ENCODE measurements at regions not wholly inside any gene's neighbourhood (a gene's known extent, or its start where the extent isn't known, plus 50 kb on each side); places are given as distances from the start of the nearest gene placed in this dataset.

DNA sequence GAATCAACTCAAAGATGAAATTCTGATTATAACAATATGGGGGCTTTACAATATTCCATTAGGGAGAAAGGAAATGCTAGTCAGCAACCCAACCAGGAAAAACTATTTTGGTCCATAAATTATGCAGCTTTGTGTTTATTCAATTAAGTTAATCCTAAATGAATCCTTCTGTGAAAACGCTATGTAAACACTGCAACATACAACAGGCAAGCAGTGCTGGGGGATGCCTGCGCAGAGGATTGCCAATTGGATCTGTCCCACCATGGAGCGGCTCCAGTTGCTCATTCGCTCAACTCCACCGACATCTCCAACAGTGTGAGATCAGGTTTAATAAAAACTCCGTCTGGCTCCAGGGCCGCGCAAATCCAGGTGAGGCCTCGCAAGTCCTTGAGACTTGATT is 290.5 kb upstream of the VEPH1 start:
- no peak overlapping the region for H3K27ac Mint-ChIP-seq
- ATAC-seq (no peak), DNase-seq (no peak)
- no peaks in the 10 kb centered on the region for H3K36me3 Mint-ChIP-seq
- no peak overlapping the region for H3K4me3 Mint-ChIP-seq
- CTCF ChIA-PET, result no interaction called here
- H3K27me3 Mint-ChIP-seq, result no peaks in the 10 kb centered on the region
- peaks cover 2% of the 10 kb centered on the region for H3K9me3 Mint-ChIP-seq (ENCODE audit: low read depth)
- H3K4me1 Mint-ChIP-seq, result no peaks in the 10 kb centered on the region

DNA sequence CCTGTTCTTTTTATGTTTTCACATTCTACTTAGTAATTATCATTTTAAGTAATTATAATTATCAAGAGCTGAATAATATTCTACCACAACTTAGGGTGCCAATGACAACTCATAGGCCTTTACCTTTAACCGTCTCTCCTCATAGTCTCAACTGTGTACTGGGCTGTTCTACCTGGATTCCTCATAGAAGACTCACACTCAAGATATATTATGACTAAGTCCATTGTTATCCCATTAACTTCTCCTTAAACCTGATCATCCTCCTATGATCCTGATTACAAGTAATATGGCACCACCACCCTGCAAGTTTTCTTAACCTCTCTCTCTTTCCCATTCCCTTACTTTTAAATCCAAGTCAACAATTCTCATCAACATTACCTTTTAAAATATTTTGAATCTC is 285.9 kb upstream of the VEPH1 start:
- DNase-seq, result no peak
- Mint-ChIP-seq H3K4me3 (no peak overlapping the region), H3K27me3 (no peaks in the 10 kb centered on the region), H3K9me3 (ENCODE audit: low read depth) (peaks cover 2% of the 10 kb centered on the region), H3K4me1 (no peaks in the 10 kb centered on the region), H3K27ac (no peak overlapping the region), H3K36me3 (no peaks in the 10 kb centered on the region)
- ATAC-seq, result no peak
- CTCF ChIA-PET, result no interaction called here

DNA sequence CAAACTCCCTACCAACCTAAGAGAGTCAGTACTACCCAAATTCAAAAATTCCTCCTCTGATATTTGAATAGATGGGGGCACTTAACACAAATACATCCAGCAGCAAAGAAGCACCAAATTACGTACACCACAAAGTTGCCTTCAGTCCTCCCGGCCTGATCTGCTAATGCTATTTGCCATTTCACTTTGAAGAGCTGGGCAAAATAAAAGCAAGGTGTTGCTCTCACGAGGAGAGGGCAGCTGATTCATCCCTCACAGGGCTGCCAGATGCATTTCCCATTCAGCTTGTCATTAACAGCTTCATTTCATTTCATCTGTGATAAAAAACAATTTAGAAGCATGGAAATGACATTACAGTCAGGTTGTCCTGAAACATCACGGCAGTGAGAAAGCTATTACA is 283.4 kb upstream of the VEPH1 start:
- Mint-ChIP-seq H3K27ac (no peak overlapping the region), H3K27me3 (no peaks in the 10 kb centered on the region), H3K4me1 (no peaks in the 10 kb centered on the region), H3K4me3 (no peak overlapping the region), H3K9me3 (ENCODE audit: low read depth) (peaks cover 2% of the 10 kb centered on the region), H3K36me3 (no peaks in the 10 kb centered on the region)
- DNase-seq (no peak), ATAC-seq (no peak)
- CTCF ChIA-PET, result no interaction called here

DNA sequence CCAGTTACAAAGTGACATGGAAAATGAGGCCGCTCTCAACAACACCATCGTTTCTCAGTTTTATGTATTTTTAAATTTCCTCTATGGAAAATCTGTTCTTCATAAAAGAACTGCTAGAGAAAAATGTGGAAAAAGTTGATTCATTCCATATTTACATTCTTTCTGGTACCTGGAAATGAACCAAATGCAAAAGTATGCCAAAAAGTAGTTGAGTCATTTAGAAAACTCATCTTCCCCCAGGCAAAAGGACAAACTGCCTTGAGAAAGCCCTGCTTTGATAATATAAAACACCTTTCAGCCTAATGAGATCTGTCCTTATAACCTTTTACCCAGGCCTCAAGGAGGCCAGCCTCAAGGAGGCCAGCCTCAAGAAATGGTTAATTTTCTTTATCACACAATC is 283.0 kb upstream of the VEPH1 start:
- no peak overlapping the region for H3K27ac Mint-ChIP-seq
- H3K36me3 Mint-ChIP-seq, result no peaks in the 10 kb centered on the region
- DNase-seq (no peak), ATAC-seq (no peak)
- peaks cover 2% of the 10 kb centered on the region for H3K9me3 Mint-ChIP-seq (ENCODE audit: low read depth)
- no peaks in the 10 kb centered on the region for H3K27me3 Mint-ChIP-seq
- CTCF ChIA-PET, result no interaction called here
- no peak overlapping the region for H3K4me3 Mint-ChIP-seq
- no peaks in the 10 kb centered on the region for H3K4me1 Mint-ChIP-seq

DNA sequence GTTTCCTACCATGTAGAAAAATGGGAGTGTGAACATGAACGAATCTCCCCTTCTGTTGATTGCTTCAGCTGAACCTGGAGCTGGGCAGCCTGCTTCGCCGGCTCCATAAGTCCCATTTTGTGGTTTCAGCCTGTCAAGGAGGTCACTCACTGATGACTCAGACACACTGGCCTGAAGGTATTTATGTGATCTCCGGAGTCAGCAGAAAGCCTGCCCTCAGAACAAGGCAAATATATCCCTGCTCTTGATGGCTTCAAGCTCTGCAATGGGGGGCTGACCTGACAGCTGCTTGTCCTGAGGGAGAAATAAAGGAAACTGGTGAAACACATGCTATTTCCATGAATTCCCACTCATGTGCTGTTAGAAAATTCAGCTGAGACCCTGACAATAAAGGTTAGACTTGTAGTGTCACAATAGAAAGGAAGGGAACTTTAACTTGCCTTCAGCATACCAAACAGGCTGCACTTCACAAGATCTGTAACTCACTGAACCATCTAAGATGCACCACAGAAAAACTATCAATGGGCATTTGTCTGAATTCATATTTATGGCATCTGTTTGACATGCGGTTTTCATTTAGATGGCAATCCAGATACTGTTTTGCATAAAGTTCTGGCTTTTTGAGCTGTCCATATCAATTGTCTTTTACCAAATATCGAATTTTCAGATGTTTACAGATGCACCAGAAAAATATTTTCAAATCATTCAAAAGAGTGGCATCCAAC is 282.0 kb upstream of the VEPH1 start:
- Mint-ChIP-seq H3K36me3 (no peaks in the 10 kb centered on the region), H3K27ac (no peak overlapping the region), H3K4me3 (no peak overlapping the region), H3K4me1 (no peaks in the 10 kb centered on the region), H3K27me3 (no peaks in the 10 kb centered on the region), H3K9me3 (ENCODE audit: low read depth) (peaks cover 2% of the 10 kb centered on the region)
- CTCF ChIA-PET, result no interaction called here
- ATAC-seq, result no peak
- DNase-seq, result no peak

DNA sequence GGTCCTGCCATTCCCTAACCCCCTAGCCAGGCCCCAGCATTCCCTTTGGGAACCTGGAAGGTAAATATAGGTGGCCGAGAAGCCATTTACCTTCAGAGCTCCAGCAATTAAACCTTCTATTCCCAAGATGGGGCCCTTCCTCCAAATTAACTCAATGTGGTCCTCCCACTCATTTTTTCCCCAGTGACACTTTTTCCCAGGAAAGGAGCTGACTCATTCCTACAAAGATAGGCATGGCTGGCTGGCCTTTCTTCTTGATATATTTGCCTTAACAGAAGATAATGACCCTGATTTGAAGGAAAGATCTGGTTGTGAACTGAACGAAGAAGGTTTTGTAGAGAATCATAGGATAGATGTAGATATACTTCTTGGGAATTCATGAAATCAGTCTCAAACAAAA is 279.0 kb upstream of the VEPH1 start:
- CTCF ChIA-PET, result no interaction called here
- no peak overlapping the region for H3K4me3 Mint-ChIP-seq
- H3K27me3 Mint-ChIP-seq, result no peaks in the 10 kb centered on the region
- H3K27ac Mint-ChIP-seq, result no peak overlapping the region
- H3K4me1 Mint-ChIP-seq, result no peaks in the 10 kb centered on the region
- no peaks in the 10 kb centered on the region for H3K36me3 Mint-ChIP-seq
- DNase-seq (no peak), ATAC-seq (no peak)
- H3K9me3 Mint-ChIP-seq (ENCODE audit: low read depth), result no peaks in the 10 kb centered on the region

DNA sequence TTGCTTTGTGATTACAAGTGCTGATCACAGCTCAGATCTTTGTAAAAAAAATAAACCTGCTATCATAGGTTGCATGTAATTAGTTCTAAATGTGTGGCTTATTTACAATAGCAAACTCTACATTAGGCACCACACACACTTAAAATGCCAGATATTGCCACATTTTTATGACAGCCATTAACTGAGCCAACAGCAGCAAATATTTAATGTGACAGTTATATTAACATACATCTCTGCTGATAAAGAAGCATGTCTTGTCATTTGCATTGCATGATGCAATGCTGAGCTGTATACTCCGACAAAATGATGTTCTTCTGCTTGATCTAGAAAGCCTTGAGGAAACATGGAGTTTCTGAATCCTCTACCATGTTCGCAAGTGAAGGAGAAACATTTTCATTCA is 273.6 kb upstream of the VEPH1 start:
- CTCF ChIA-PET, result no interaction called here
- Mint-ChIP-seq H3K27ac (no peak overlapping the region), H3K9me3 (ENCODE audit: low read depth) (no peaks in the 10 kb centered on the region), H3K4me3 (no peak overlapping the region), H3K27me3 (no peaks in the 10 kb centered on the region), H3K36me3 (no peaks in the 10 kb centered on the region), H3K4me1 (no peaks in the 10 kb centered on the region)
- no peak for ATAC-seq
- DNase-seq, result no peak

DNA sequence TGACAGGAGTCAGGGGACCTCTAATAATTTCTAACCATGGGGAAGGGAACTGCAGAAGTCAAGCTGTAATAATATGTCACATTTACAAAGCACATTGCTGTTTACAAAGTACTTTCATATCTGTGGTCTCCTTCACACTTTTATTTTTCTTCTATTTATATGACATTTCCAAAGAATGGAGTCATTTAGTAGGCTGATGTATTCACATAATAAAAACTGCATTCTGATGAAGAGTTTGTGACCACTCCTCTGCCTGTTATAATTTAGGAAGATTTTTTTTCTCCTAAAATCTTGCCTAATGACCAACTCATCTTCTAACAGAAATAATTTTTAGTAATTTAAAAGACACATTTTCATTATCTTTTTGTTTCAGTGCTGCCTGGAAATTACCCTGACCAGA is 272.2 kb upstream of the VEPH1 start:
- Mint-ChIP-seq H3K27ac (no peak overlapping the region), H3K4me1 (no peaks in the 10 kb centered on the region), H3K36me3 (no peaks in the 10 kb centered on the region), H3K9me3 (ENCODE audit: low read depth) (no peaks in the 10 kb centered on the region), H3K27me3 (no peaks in the 10 kb centered on the region), H3K4me3 (no peak overlapping the region)
- DNase-seq, result no peak
- ATAC-seq, result no peak
- CTCF ChIA-PET, result no interaction called here

DNA sequence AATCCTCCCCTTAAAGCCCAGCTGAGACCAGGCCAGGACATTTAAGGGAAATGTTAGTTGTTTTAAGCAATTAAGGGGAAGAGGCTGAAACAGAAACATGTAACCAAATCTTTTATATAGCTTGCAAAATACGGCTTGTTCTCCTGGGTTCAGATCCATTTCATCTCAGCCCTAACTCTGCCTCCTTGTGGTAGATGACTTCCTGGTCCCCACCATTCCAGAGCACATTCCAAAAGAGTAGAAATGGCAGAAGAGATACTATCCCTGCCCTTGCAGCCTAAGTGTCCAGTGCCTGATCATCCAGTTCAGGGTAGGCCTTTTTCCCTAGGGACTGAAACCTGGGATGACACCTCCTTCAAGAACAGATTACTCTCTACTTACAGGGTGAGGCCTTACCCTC is 266.2 kb upstream of the VEPH1 start:
- Mint-ChIP-seq H3K4me3 (no peak overlapping the region), H3K4me1 (no peaks in the 10 kb centered on the region), H3K27me3 (no peaks in the 10 kb centered on the region), H3K36me3 (no peaks in the 10 kb centered on the region), H3K27ac (no peak overlapping the region), H3K9me3 (ENCODE audit: low read depth) (no peaks in the 10 kb centered on the region)
- ATAC-seq (no peak), DNase-seq (no peak)
- CTCF ChIA-PET, result no interaction called here

DNA sequence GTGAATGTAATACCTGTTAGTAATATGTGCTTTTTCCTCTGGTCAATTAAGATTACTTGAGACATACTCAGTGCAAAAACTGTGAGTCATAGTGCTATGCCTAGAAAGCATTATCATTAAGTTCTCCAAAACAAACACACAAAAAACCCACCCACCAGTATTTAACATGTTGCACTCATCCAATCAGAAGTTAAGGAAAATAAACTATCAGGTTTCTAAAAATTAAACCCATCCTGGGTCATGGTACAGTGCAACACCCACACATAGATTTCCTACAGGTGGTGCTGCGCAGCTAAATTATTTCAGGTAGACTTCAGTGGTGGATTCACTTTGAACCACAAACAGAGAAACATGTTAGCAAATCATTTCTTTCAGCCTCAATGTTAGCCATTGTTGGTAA is 264.4 kb upstream of the VEPH1 start:
- no peaks in the 10 kb centered on the region for H3K4me1 Mint-ChIP-seq
- ATAC-seq, result no peak
- no peaks in the 10 kb centered on the region for H3K36me3 Mint-ChIP-seq
- H3K27ac Mint-ChIP-seq, result no peak overlapping the region
- CTCF ChIA-PET, result no interaction called here
- no peaks in the 10 kb centered on the region for H3K27me3 Mint-ChIP-seq
- peaks cover 3% of the 10 kb centered on the region for H3K9me3 Mint-ChIP-seq (ENCODE audit: low read depth)
- H3K4me3 Mint-ChIP-seq, result no peak overlapping the region
- no peak for DNase-seq

DNA sequence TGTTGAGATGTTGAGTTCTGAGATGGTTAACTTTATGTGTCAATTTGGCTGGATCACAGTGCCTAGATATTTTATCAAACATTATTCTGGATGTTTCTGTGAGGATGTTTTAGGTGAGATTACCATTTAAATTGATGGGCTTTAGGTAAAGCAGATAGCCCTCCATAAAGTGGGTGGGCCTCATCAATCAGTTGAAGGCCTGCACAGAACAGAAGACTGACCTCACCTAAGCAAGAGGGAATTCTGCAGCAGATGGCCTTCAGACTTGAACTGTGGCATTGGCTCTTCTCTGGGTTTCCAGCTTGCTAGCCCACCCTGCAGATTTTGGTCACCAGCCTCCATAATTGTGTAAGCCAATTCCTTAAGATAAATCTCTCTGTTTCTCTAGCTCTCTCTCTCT is 260.4 kb upstream of the VEPH1 start:
- no peaks in the 10 kb centered on the region for H3K36me3 Mint-ChIP-seq
- H3K4me1 Mint-ChIP-seq, result no peaks in the 10 kb centered on the region
- H3K27me3 Mint-ChIP-seq, result no peaks in the 10 kb centered on the region
- H3K4me3 Mint-ChIP-seq, result no peak overlapping the region
- H3K9me3 Mint-ChIP-seq (ENCODE audit: low read depth), result peaks cover 3% of the 10 kb centered on the region
- no peak for DNase-seq
- H3K27ac Mint-ChIP-seq, result no peak overlapping the region
- CTCF ChIA-PET, result no interaction called here
- no peak for ATAC-seq

DNA sequence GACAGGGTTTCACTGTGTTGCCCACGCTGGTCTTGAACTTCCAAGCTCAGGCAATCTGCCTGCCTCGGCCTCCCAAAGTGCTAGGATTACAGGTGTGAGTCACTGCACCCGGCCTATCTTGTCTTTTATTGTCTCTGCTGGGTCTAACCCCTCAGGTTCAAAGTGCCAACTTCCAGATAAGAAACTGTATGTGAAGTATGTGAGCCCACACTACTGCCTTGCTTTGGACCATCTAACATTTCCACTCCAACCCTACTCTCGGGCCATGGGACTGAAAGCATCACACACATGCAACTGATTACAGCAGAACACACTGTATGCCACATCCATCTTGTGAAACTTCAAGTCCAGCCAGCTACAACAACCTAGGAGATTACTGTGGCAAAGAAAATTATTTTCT is 256.1 kb upstream of the VEPH1 start:
- no peak for ATAC-seq
- no peaks in the 10 kb centered on the region for H3K4me1 Mint-ChIP-seq
- no peak overlapping the region for H3K4me3 Mint-ChIP-seq
- no peak for DNase-seq
- no peak overlapping the region for H3K27ac Mint-ChIP-seq
- no peaks in the 10 kb centered on the region for H3K27me3 Mint-ChIP-seq
- CTCF ChIA-PET, result interaction anchor here (1.6 kb wide), 1 partner anchor 13 kb away, joined by 3 read pairs; no protein-coding TSS in a partner anchor
- no peaks in the 10 kb centered on the region for H3K36me3 Mint-ChIP-seq
- peaks cover 3% of the 10 kb centered on the region for H3K9me3 Mint-ChIP-seq (ENCODE audit: low read depth)

DNA sequence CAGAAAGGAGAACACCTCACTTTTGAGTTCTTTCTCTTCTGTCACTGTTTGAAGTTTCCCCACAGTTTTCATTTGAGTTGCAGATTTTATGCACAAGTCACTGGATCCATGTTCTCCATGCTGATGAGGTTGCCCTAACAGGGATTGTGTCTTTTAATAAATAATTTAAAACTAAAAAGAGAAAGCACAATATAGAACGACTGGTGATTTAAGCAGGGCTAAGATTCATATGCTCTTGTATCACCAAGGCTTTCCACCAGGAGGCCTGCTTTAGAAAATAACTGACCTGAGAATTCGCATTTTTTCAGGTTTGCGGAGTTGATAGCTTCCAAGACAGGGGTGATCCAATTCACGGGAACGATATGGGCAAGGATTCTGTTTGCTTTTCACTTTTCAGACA is 252.0 kb upstream of the VEPH1 start:
- Mint-ChIP-seq H3K27me3 (no peaks in the 10 kb centered on the region), H3K9me3 (ENCODE audit: low read depth) (no peaks in the 10 kb centered on the region), H3K27ac (no peak overlapping the region), H3K36me3 (no peaks in the 10 kb centered on the region), H3K4me1 (no peaks in the 10 kb centered on the region), H3K4me3 (no peak overlapping the region)
- no peak for DNase-seq
- ATAC-seq, result no peak
- CTCF ChIA-PET, result no interaction called here

DNA sequence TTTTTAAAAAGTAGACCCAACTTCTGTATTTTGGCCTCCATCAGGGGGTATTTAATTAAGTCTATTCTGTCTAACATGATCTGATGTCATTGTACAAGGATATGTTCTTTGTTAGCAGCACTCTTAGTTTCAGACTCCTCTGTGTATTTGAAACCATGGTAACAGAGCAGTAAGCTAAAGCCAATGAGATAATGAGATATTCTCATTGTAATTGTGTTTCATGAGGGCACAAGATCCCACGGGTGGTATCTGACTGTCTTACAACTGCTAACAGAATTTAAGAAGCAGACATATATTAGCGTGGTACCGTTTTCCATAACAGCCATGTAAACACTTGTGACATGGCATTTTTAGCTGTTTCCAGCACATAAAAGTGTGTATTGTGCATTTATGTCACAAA is 251.2 kb upstream of the VEPH1 start:
- H3K27me3 Mint-ChIP-seq, result no peaks in the 10 kb centered on the region
- DNase-seq (no peak), ATAC-seq (no peak)
- H3K4me3 Mint-ChIP-seq, result no peak overlapping the region
- no peaks in the 10 kb centered on the region for H3K36me3 Mint-ChIP-seq
- H3K9me3 Mint-ChIP-seq (ENCODE audit: low read depth), result no peaks in the 10 kb centered on the region
- H3K27ac Mint-ChIP-seq, result no peak overlapping the region
- H3K4me1 Mint-ChIP-seq, result no peaks in the 10 kb centered on the region
- CTCF ChIA-PET, result interaction anchor here (1.2 kb wide), 1 partner anchor 583 kb away, joined by 3 read pairs; no protein-coding TSS in a partner anchor

DNA sequence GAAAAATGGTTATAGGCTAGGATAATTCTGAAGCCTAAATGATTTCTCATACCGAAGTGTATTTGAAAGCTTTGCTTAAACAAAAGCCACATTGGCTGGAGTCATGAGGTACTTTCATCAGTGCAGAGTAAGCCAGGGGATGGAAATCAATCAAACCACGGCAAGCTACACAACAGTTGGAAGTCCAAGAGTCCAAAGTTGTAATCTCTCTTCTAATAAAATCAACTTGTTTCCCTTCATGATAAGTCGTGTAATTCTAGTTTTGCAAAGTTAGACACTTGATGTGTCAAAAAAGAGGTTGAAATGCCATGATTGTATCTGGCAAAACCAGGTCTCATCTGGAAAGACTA is 250.5 kb upstream of the VEPH1 start:
- Mint-ChIP-seq H3K36me3 (no peaks in the 10 kb centered on the region), H3K9me3 (ENCODE audit: low read depth) (no peaks in the 10 kb centered on the region), H3K4me1 (no peaks in the 10 kb centered on the region), H3K27ac (no peak overlapping the region), H3K4me3 (no peak overlapping the region), H3K27me3 (no peaks in the 10 kb centered on the region)
- ATAC-seq, result no peak
- CTCF ChIA-PET, result interaction anchor here (1.2 kb wide), 1 partner anchor 584 kb away, joined by 3 read pairs; no protein-coding TSS in a partner anchor
- no peak for DNase-seq

Data from activated CD8-positive, alpha-beta memory T cell treated with anti-CD3 and anti-CD28 coated beads, Interleukin-2, amount 10 ng/mL, durations not matched to agents 7 days and 5 days (primary cell).